Esophagus muscularis mucosa (tissue), 4 donors: ENCODE measurements at regions not wholly inside any gene's neighbourhood (a gene's known extent, or its start where the extent isn't known, plus 50 kb on each side); places are given as distances from the start of the nearest gene placed in this dataset.
A peak's percentile ranks its signal among the peaks of the same experiment; 100 is the strongest.

Experiments
- DNase-seq: peaks from one replicate; pipeline ENCODE4 v3.0.0-alpha.2; 2017; ENCODE audit errors: extremely low spot score
- H3K27ac ChIP-seq, 4 donors: fragments of 200-600 bp; sonication (generic); replicated peaks in 1 of 4; 1 replicate in 3 of 4; 2 replicates in 1 of 4; pipeline ENCODE4 v1.5.1; 2016 to 2019; ENCODE audit warnings: mild to moderate bottlenecking in 1 of 4
- H3K27me3 ChIP-seq, 4 donors: fragments of 200-600 bp; sonication (generic); one replicate each; pipeline versions ENCODE4 v1.5.1 to v1.6.0; 2016 to 2019
- H3K36me3 ChIP-seq, 4 donors: fragments of 200-600 bp; sonication (generic); one replicate each; pipeline ENCODE4 v1.5.1; 2016 to 2019
- H3K4me1 ChIP-seq, 4 donors: fragments of 200-600 bp; sonication (generic); one replicate each; pipeline ENCODE4 v1.5.1; 2016 to 2019
- H3K4me3 ChIP-seq, 4 donors: fragments of 200-600 bp; sonication (generic); 1 replicate in 2 of 4; 2 replicates in 2 of 4; pipeline ENCODE4 v1.5.1; 2016 to 2019; ENCODE audit warnings: mild to moderate bottlenecking in 4 of 4, moderate library complexity in 1 of 4
- H3K9me3 ChIP-seq, 4 donors: fragments of 200-600 bp; sonication (generic); 1 replicate in 3 of 4; 2 replicates in 1 of 4; pipeline ENCODE4 v1.5.1; 2016 to 2019
- EP300 ChIP-seq: sonication (generic); formaldehyde crosslinking; IDR thresholded peaks from one replicate; pipeline ENCODE4 v1.6.1; 2017; ENCODE audit warnings: antibody characterized with exemption
- POLR2A ChIP-seq: fragments of 450-650 bp; IDR thresholded peaks from one replicate; pipeline ENCODE4 v1.6.1; 2017; ENCODE audit warnings: antibody characterized with exemption, moderate library complexity, mild to moderate bottlenecking, low read depth
- POLR2AphosphoS5 ChIP-seq, 2 donors: sonication (generic); formaldehyde crosslinking; IDR thresholded peaks; one replicate each; pipeline ENCODE4 v1.6.1; 2017; ENCODE audit warnings: antibody characterized with exemption in 2 of 2
- WGBS: methylation state at CpG from one replicate; pipeline ENCODE4 v1.1.5; 2018; 5-methylcytosine and 5-hydroxymethylcytosine counted together
- intact Hi-C: fragments of 100-400 bp; cut with DNase I; formaldehyde crosslinking; loops from one replicate; pipeline ENCODE4 v1.15.1; 2023
- TF ChIP-seq, protein P1 (sequence below), 3 experiments: fragments of 200-600 bp in 2 of 3; fragments of 450-650 bp in 1 of 3; sonication (generic) in 2 of 3; IDR thresholded peaks; one replicate each; pipeline ENCODE4 v1.5.1; 2017 to 2019; ENCODE audit warnings: antibody characterized with exemption in 3 of 3, mild to moderate bottlenecking in 2 of 3, moderate library complexity in 1 of 3

DNA sequence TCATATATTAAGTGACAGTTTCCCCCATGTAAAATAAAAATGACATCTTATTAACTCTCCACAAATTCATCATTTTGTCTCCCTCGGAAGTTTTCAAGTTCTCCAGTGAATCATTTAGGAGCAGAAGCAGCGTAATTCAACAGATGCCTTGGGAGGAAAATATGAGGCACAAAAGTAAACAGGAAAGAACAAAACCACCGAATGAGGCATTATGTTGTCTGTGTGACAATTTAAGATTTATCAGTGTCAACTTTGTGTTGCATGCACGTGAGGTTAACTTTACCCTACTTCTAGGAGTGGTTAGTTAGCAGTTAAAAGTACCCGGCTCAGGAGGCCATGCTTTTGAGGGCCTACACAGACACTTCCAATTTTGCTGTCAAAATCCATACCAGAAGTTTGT, 258.6 kb downstream of the IPO8 start:
- H3K27me3 ChIP-seq = no peaks in the 10 kb centered on the region
- peaks cover 2 to 9% (median 7%) of the 10 kb centered on the region in 4 donors for H3K4me1 ChIP-seq
- intact Hi-C loops = no loop called here
- H3K27ac ChIP-seq = no peak overlapping the region
- 59% methylated on average over 5 of the region's 5 CpGs for WGBS
- no peak for DNase-seq
- no peak overlapping the region for H3K4me3 ChIP-seq
- no peaks in the 10 kb centered on the region for H3K36me3 ChIP-seq
- TF ChIP-seq POLR2A = no peak
- TF ChIP-seq POLR2AphosphoS5 (IDR thresholded peaks at IDR 0.05) = no peak
- TF ChIP-seq EP300 = no peak
- TF ChIP-seq, protein P1, sequence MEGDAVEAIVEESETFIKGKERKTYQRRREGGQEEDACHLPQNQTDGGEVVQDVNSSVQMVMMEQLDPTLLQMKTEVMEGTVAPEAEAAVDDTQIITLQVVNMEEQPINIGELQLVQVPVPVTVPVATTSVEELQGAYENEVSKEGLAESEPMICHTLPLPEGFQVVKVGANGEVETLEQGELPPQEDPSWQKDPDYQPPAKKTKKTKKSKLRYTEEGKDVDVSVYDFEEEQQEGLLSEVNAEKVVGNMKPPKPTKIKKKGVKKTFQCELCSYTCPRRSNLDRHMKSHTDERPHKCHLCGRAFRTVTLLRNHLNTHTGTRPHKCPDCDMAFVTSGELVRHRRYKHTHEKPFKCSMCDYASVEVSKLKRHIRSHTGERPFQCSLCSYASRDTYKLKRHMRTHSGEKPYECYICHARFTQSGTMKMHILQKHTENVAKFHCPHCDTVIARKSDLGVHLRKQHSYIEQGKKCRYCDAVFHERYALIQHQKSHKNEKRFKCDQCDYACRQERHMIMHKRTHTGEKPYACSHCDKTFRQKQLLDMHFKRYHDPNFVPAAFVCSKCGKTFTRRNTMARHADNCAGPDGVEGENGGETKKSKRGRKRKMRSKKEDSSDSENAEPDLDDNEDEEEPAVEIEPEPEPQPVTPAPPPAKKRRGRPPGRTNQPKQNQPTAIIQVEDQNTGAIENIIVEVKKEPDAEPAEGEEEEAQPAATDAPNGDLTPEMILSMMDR (IDR thresholded peaks at IDR 0.05) = no peak
- H3K9me3 ChIP-seq = no peaks in the 10 kb centered on the region

DNA sequence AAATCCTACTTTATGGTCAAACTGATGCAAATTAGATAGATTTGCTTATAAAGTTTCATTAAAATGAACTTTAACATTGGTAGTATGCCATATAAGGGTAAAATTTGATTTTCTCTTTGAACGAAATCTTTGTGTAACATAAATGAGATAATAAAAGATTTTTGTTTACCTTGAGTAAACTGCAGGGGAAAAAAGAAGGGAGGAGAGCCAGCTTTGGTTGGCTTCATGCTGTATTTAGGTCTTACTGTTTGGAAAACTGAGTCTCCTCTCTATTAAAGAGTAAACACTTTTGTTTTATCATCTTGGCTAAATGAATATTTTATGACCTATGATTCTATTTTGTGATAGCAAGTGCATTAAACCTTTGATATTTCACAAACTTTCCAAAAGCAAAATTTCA, 267.6 kb downstream of the IPO8 start:
- H3K36me3 ChIP-seq = no peaks in the 10 kb centered on the region
- H3K9me3 ChIP-seq = no peaks in the 10 kb centered on the region
- intact Hi-C loops = no loop called here
- no peaks in the 10 kb centered on the region for H3K4me1 ChIP-seq
- TF ChIP-seq EP300 (no peak), POLR2A (no peak), POLR2AphosphoS5 (IDR thresholded peaks at IDR 0.05) (no peak)
- TF ChIP-seq, protein P1 (IDR thresholded peaks at IDR 0.05) = no peak
- H3K27me3 ChIP-seq = no peaks in the 10 kb centered on the region
- no peak overlapping the region for H3K27ac ChIP-seq
- DNase-seq = no peak
- 45% methylated on average over 1 of the region's 1 CpG for WGBS
- H3K4me3 ChIP-seq = no peak overlapping the region

DNA sequence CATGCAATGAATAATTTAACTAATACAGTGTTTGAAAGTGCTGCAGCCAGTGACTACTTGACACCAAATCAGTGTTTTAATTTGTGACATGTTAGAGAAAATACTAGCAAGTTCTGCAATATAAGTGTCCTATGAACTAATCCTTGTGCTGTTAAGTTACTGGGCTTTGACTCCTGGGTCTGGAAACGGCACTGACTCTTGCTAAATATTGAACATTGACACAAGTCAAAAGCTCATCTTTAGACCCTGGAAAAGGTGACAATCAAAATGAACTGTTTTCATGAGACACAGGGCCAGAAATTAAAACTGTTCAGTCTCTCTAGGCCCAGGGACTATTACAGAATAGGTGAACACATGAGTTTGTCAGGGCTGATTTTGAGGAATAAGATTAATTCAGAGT, 268.1 kb downstream of the IPO8 start:
- Histone ChIP-seq H3K27ac (no peak overlapping the region), H3K4me1 (no peaks in the 10 kb centered on the region), H3K9me3 (no peaks in the 10 kb centered on the region), H3K4me3 (no peak overlapping the region), H3K27me3 (no peaks in the 10 kb centered on the region), H3K36me3 (no peaks in the 10 kb centered on the region)
- intact Hi-C loops = no loop called here
- TF ChIP-seq POLR2A = no peak
- TF ChIP-seq, protein P1 (IDR thresholded peaks at IDR 0.05) = no peak
- no peak for TF ChIP-seq POLR2AphosphoS5 (IDR thresholded peaks at IDR 0.05)
- TF ChIP-seq EP300 = no peak
- no peak for DNase-seq
- WGBS = 83% methylated on average over 1 of the region's 1 CpG

DNA sequence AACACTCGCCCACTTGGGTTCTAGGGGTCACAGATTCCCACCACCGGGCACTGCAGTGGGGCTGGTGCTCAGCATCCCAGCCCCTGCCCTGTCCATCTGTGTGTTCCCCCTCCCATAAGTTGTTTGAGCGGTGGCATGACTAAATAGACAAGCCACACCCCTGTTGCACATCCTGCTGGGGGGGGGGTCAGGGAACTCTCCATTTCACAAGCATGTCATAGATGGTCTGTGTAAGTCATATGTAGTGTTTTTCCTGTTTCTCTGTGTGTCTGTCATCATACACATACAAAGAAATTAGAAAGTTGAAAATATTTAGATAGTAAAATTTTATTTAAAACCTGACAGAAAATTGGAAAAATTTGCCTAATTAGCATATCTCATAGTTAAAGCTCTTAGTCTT, 270.2 kb downstream of the IPO8 start:
- 86% methylated on average over 3 of the region's 3 CpGs for WGBS

DNA sequence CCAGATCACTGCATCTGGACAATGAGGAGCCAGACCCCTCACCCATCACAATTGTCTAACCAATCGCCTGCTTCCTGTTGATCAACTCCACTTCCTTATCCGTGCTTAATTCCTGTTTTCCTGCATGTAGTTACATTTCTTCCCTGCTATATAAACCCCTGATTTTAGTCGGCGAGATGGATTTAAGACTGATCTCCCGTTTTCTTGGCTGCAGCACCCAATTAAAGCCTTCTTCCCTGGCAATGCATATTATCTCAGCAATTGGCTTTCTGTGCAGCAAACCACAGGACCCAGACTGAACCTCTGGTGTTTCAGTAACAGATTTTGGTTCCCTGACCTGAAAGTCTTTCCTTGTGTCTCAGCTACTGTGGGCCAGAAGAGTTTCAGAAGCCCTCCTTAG, 272.3 kb downstream of the IPO8 start:
- TF ChIP-seq EP300 (no peak), POLR2A (no peak), POLR2AphosphoS5 (IDR thresholded peaks at IDR 0.05) (no peak)
- TF ChIP-seq, protein P1 (IDR thresholded peaks at IDR 0.05) = no peak

More for the DNA sequence above, 270.2 kb downstream of the IPO8 start:
- H3K9me3 ChIP-seq = no peaks in the 10 kb centered on the region
- no peak overlapping the region for H3K4me3 ChIP-seq
- TF ChIP-seq, protein P1 (IDR thresholded peaks at IDR 0.05) = no peak
- TF ChIP-seq POLR2A (no peak), EP300 (no peak), POLR2AphosphoS5 (IDR thresholded peaks at IDR 0.05) (no peak)
- intact Hi-C loops = no loop called here
- no peaks in the 10 kb centered on the region for H3K36me3 ChIP-seq
- no peaks in the 10 kb centered on the region for H3K27me3 ChIP-seq
- no peak for DNase-seq
- H3K4me1 ChIP-seq = no peaks in the 10 kb centered on the region
- H3K27ac ChIP-seq = no peak overlapping the region

More for the DNA sequence above, 272.3 kb downstream of the IPO8 start:
- Histone ChIP-seq H3K27me3 (no peaks in the 10 kb centered on the region), H3K9me3 (no peaks in the 10 kb centered on the region), H3K36me3 (no peaks in the 10 kb centered on the region), H3K27ac (no peak overlapping the region), H3K4me1 (no peaks in the 10 kb centered on the region), H3K4me3 (no peak overlapping the region)
- intact Hi-C loops = no loop called here
- WGBS = 82% methylated on average over 5 of the region's 5 CpGs
- peak; percentile 64 for DNase-seq
